Type B pancreatic cell (in vitro differentiated cells): ENCODE measurements at regions not wholly inside any gene's neighbourhood (a gene's known extent, or its start where the extent isn't known, plus 50 kb on each side); places are given as distances from the start of the nearest gene placed in this dataset.

Experiments
- DNase-seq: peaks from one replicate; pipeline ENCODE4 v3.0.0; 2021; ENCODE audit warnings: mixed read lengths; ENCODE audit not compliant: unreplicated experiment; ENCODE audit errors: extremely low spot score
- H3K27ac Mint-ChIP-seq: 2 replicates; pipeline ENCODE4 v1.8.0; 2021; ENCODE audit warnings: mild to moderate bottlenecking, mixed read lengths
- H3K27me3 Mint-ChIP-seq: 2 replicates; pipeline ENCODE4 v1.8.0; 2021; ENCODE audit warnings: mixed read lengths
- H3K36me3 Mint-ChIP-seq: 2 replicates; pipeline ENCODE4 v1.8.0; 2021; ENCODE audit warnings: mixed read lengths
- H3K4me1 Mint-ChIP-seq: one replicate; pipeline ENCODE4 v1.8.0; 2021; ENCODE audit warnings: mixed read lengths; ENCODE audit not compliant: unreplicated experiment
- H3K4me3 Mint-ChIP-seq: 2 replicates; pipeline ENCODE4 v1.8.0; 2021; ENCODE audit warnings: mild to moderate bottlenecking, mixed read lengths
- H3K9me3 Mint-ChIP-seq: 2 replicates; pipeline ENCODE4 v1.8.0; 2021; ENCODE audit warnings: mixed read lengths
- CTCF ChIP-seq: fragments of 200-600 bp; sonication (generic); conservative IDR thresholded peaks from 2 replicates; pipeline ENCODE4 v1.5.0; 2021; ENCODE audit warnings: antibody characterized with exemption, mild to moderate bottlenecking

- peaks cover 10% of the 10 kb centered on the region for H3K4me1 Mint-ChIP-seq
- H3K9me3 Mint-ChIP-seq = no peaks in the 10 kb centered on the region
- DNase-seq = no peak
- H3K36me3 Mint-ChIP-seq = no peaks in the 10 kb centered on the region
- no peak for TF ChIP-seq CTCF
- H3K27me3 Mint-ChIP-seq = peaks cover 8% of the 10 kb centered on the region
- no peak overlapping the region for H3K4me3 Mint-ChIP-seq
- no peak overlapping the region for H3K27ac Mint-ChIP-seq
Observed at GRCh38 chr2:195316486-195316885, 340.5 kb upstream of the SLC39A10 start.

GRCh38 chr2:195313962-195314361 is 343.1 kb upstream of the SLC39A10 start:
- no peaks in the 10 kb centered on the region for H3K36me3 Mint-ChIP-seq
- no peak overlapping the region for H3K4me3 Mint-ChIP-seq
- DNase-seq = no peak
- H3K27ac Mint-ChIP-seq = no peak overlapping the region
- H3K27me3 Mint-ChIP-seq = peaks cover 8% of the 10 kb centered on the region
- peaks cover 10% of the 10 kb centered on the region for H3K4me1 Mint-ChIP-seq
- no peaks in the 10 kb centered on the region for H3K9me3 Mint-ChIP-seq
- TF ChIP-seq CTCF = no peak

GRCh38 chr2:195312662-195313061 is 344.4 kb upstream of the SLC39A10 start:
- peaks cover 15% of the 10 kb centered on the region for H3K27me3 Mint-ChIP-seq
- DNase-seq = no peak
- no peaks in the 10 kb centered on the region for H3K9me3 Mint-ChIP-seq
- H3K4me1 Mint-ChIP-seq = peaks cover 4% of the 10 kb centered on the region
- TF ChIP-seq CTCF = no peak
- H3K27ac Mint-ChIP-seq = no peak overlapping the region
- H3K36me3 Mint-ChIP-seq = no peaks in the 10 kb centered on the region
- H3K4me3 Mint-ChIP-seq = no peak overlapping the region

- Mint-ChIP-seq H3K4me3 (no peak overlapping the region), H3K27me3 (peaks cover 7% of the 10 kb centered on the region), H3K4me1 (peaks cover 5% of the 10 kb centered on the region), H3K9me3 (no peaks in the 10 kb centered on the region), H3K36me3 (no peaks in the 10 kb centered on the region), H3K27ac (no peak overlapping the region)
- DNase-seq = no peak
- TF ChIP-seq CTCF = no peak
Observed at GRCh38 chr2:195308163-195308562, 348.9 kb upstream of the SLC39A10 start.

GRCh38 chr2:195307751-195308150 is 349.3 kb upstream of the SLC39A10 start:
- peaks cover 7% of the 10 kb centered on the region for H3K27me3 Mint-ChIP-seq

More at GRCh38 chr2:195307751-195308150, 349.3 kb upstream of the SLC39A10 start:
- peaks cover 5% of the 10 kb centered on the region for H3K4me1 Mint-ChIP-seq
- no peak overlapping the region for H3K4me3 Mint-ChIP-seq
- DNase-seq = no peak
- H3K36me3 Mint-ChIP-seq = no peaks in the 10 kb centered on the region
- TF ChIP-seq CTCF = no peak
- no peaks in the 10 kb centered on the region for H3K9me3 Mint-ChIP-seq
- H3K27ac Mint-ChIP-seq = no peak overlapping the region
